ENCODE measurements at regions not wholly inside any gene's neighbourhood (a gene's known extent, or its start where the extent isn't known, plus 50 kb on each side); places are given as distances from the start of the nearest gene placed in this dataset.

GRCh38 chr11:112377946-112378345 is 117.3 kb upstream of the PLET1 start:
- FAIRE-seq (no peak), DNase-seq (ENCODE audit: low read depth) (no peak)
- no peak for TF ChIP-seq CTCF (IDR thresholded peaks at IDR 0.05; ENCODE audit: insufficient read depth, low read length, severe bottlenecking)
- Histone ChIP-seq H3K36me3 (ENCODE audit: control insufficient read depth, insufficient read depth, low read length) (no peaks in the 10 kb centered on the region), H3K27me3 (ENCODE audit: control insufficient read depth, insufficient read depth, low read length) (no peaks in the 10 kb centered on the region), H3K4me3 (ENCODE audit: low read depth, low read length) (no peak overlapping the region)

GRCh38 chr11:112380464-112380863 is 119.8 kb upstream of the PLET1 start:
- TF ChIP-seq CTCF (IDR thresholded peaks at IDR 0.05; ENCODE audit: insufficient read depth, low read length, severe bottlenecking), result no peak
- no peak overlapping the region for H3K4me3 ChIP-seq (ENCODE audit: low read depth, low read length)
- peak; percentile 40 for DNase-seq (ENCODE audit: low read depth)
- H3K27me3 ChIP-seq (ENCODE audit: control insufficient read depth, insufficient read depth, low read length), result no peaks in the 10 kb centered on the region
- H3K36me3 ChIP-seq (ENCODE audit: control insufficient read depth, insufficient read depth, low read length), result no peaks in the 10 kb centered on the region
- peak; percentile 55 for FAIRE-seq

GRCh38 chr11:112381578-112381977 is 120.9 kb upstream of the PLET1 start:
- TF ChIP-seq CTCF (IDR thresholded peaks at IDR 0.05; ENCODE audit: insufficient read depth, low read length, severe bottlenecking), result no peak
- no peak for FAIRE-seq
- H3K36me3 ChIP-seq (ENCODE audit: control insufficient read depth, insufficient read depth, low read length), result no peaks in the 10 kb centered on the region
- H3K4me3 ChIP-seq (ENCODE audit: low read depth, low read length), result no peak overlapping the region
- no peaks in the 10 kb centered on the region for H3K27me3 ChIP-seq (ENCODE audit: control insufficient read depth, insufficient read depth, low read length)
- no peak for DNase-seq (ENCODE audit: low read depth)

- FAIRE-seq (no peak), DNase-seq (ENCODE audit: low read depth) (no peak)
- no peak for TF ChIP-seq CTCF (IDR thresholded peaks at IDR 0.05; ENCODE audit: insufficient read depth, low read length, severe bottlenecking)
Measured at GRCh38 chr11:112382561-112382960, 121.9 kb upstream of the PLET1 start.

GRCh38 chr11:112388496-112388895 is 127.8 kb upstream of the PLET1 start:
- DNase-seq (ENCODE audit: low read depth) (peak; percentile 71), FAIRE-seq (no peak)
- Histone ChIP-seq H3K27me3 (ENCODE audit: control insufficient read depth, insufficient read depth, low read length) (no peaks in the 10 kb centered on the region), H3K4me3 (ENCODE audit: low read depth, low read length) (no peak overlapping the region), H3K36me3 (ENCODE audit: control insufficient read depth, insufficient read depth, low read length) (no peaks in the 10 kb centered on the region)
- no peak for TF ChIP-seq CTCF (IDR thresholded peaks at IDR 0.05; ENCODE audit: insufficient read depth, low read length, severe bottlenecking)

More at GRCh38 chr11:112382561-112382960, 121.9 kb upstream of the PLET1 start:
- H3K36me3 ChIP-seq (ENCODE audit: control insufficient read depth, insufficient read depth, low read length), result no peaks in the 10 kb centered on the region
- H3K27me3 ChIP-seq (ENCODE audit: control insufficient read depth, insufficient read depth, low read length), result no peaks in the 10 kb centered on the region
- H3K4me3 ChIP-seq (ENCODE audit: low read depth, low read length), result no peak overlapping the region

- DNase-seq (ENCODE audit: low read depth) (no peak), FAIRE-seq (no peak)
- Histone ChIP-seq H3K4me3 (ENCODE audit: low read depth, low read length) (no peak overlapping the region), H3K36me3 (ENCODE audit: control insufficient read depth, insufficient read depth, low read length) (no peaks in the 10 kb centered on the region), H3K27me3 (ENCODE audit: control insufficient read depth, insufficient read depth, low read length) (no peaks in the 10 kb centered on the region)
- TF ChIP-seq CTCF (IDR thresholded peaks at IDR 0.05; ENCODE audit: insufficient read depth, low read length, severe bottlenecking), result no peak
Measured at GRCh38 chr11:112391086-112391485, 130.4 kb upstream of the PLET1 start.

Data from bronchial epithelial cell (primary cell).